Endothelial cell of umbilical vein (primary cell): ENCODE measurements at regions not wholly inside any gene's neighbourhood (a gene's known extent, or its start where the extent isn't known, plus 50 kb on each side); places are given as distances from the start of the nearest gene placed in this dataset.

Source experiments
- POLR2A ChIP-seq: IDR thresholded peaks from 2 replicates; pipeline ENCODE4 v1.6.1; 2012; ENCODE audit warnings: low read depth, mild to moderate bottlenecking, control low read depth, low read length
- POLR2AphosphoS5 ChIP-seq: IDR thresholded peaks from 2 replicates; pipeline ENCODE4 v1.6.1; 2012; ENCODE audit warnings: low read depth, mild to moderate bottlenecking, control low read depth, low read length, moderate library complexity; ENCODE audit not compliant: insufficient read depth
- TF ChIP-seq, protein P1 (sequence below), 2 donors: IDR thresholded peaks; 1 replicate in 1 of 2; 2 replicates in 1 of 2; pipeline ENCODE4 v1.5.1; 2011; ENCODE audit warnings: low read length in 2 of 2, mild to moderate bottlenecking in 2 of 2, moderate library complexity in 2 of 2, control low read depth in 1 of 2, inconsistent platforms in 1 of 2, low read depth in 1 of 2; ENCODE audit not compliant: insufficient read depth in 1 of 2; ENCODE audit errors: extremely low read depth in 1 of 2

- TF ChIP-seq, protein P1, sequence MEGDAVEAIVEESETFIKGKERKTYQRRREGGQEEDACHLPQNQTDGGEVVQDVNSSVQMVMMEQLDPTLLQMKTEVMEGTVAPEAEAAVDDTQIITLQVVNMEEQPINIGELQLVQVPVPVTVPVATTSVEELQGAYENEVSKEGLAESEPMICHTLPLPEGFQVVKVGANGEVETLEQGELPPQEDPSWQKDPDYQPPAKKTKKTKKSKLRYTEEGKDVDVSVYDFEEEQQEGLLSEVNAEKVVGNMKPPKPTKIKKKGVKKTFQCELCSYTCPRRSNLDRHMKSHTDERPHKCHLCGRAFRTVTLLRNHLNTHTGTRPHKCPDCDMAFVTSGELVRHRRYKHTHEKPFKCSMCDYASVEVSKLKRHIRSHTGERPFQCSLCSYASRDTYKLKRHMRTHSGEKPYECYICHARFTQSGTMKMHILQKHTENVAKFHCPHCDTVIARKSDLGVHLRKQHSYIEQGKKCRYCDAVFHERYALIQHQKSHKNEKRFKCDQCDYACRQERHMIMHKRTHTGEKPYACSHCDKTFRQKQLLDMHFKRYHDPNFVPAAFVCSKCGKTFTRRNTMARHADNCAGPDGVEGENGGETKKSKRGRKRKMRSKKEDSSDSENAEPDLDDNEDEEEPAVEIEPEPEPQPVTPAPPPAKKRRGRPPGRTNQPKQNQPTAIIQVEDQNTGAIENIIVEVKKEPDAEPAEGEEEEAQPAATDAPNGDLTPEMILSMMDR (IDR thresholded peaks at IDR 0.05; ENCODE audit: extremely low read depth in 1 of 2, insufficient read depth in 1 of 2, low read depth in 1 of 2, low read length in 2 of 2) = no peak
- no peak for TF ChIP-seq POLR2A
- no peak for TF ChIP-seq POLR2AphosphoS5
Observed at GRCh38 chr7:159329818-159330378, 185.2 kb upstream of the VIPR2 start.
